Pancreas (tissue), 10 donors: ENCODE measurements at regions not wholly inside any gene's neighbourhood (a gene's known extent, or its start where the extent isn't known, plus 50 kb on each side); places are given as distances from the start of the nearest gene placed in this dataset.
A peak's percentile ranks its signal among the peaks of the same experiment; 100 is the strongest.

ENCODE experiments used
- ATAC-seq, 4 donors: fragments of 200-7000 bp; cut with Tn5 transposase; one replicate each; pipeline versions ENCODE4 v1.8.0 to v1.9.1; 2020; ENCODE audit warnings: mild to moderate bottlenecking in 4 of 4, moderate library complexity in 4 of 4
- DNase-seq, 6 donors: peaks; one replicate each; pipeline ENCODE4 v3.0.0-alpha.2; 2020
- FAIRE-seq: peaks from 2 replicates; lab custom pipeline; 2012; peaks lifted over from hg19 to GRCh38; lab: Jason Lieb, UNC
- H3K27ac ChIP-seq, 4 donors: fragments of 200-600 bp; sonication (generic); 1 replicate in 3 of 4; 2 replicates in 1 of 4; pipeline versions ENCODE4 v1.5.0 to v1.8.0; 2020
- H3K27me3 ChIP-seq, 4 donors: fragments of 200-600 bp; one replicate each; pipeline ENCODE4 v1.8.0; 2021
- H3K36me3 ChIP-seq, 3 donors: fragments of 200-600 bp; sonication (generic) in 1 of 3; one replicate each; pipeline versions ENCODE4 v1.5.0 to v1.8.0; 2020 to 2021
- H3K4me1 ChIP-seq, 3 donors: fragments of 200-600 bp; one replicate each; pipeline ENCODE4 v1.8.0; 2021
- H3K4me3 ChIP-seq, 4 donors: fragments of 200-600 bp; sonication (generic) in 2 of 4; one replicate each; pipeline versions ENCODE4 v1.5.0 to v1.8.0; 2020 to 2021
- H3K9me3 ChIP-seq, 4 donors: fragments of 200-600 bp; one replicate each; pipeline ENCODE4 v1.8.0; 2021
- whole genome bisulfite sequencing, 2 donors: extraction: QIAGEN DNeasy Blood & Tissue Kit; methylation state at CpG; one replicate each; pipeline ENCODE4 v1.1.7; 2013; 5-methylcytosine and 5-hydroxymethylcytosine counted together
- intact Hi-C, 3 donors: fragments of 100-400 bp; cut with DNase I; formaldehyde crosslinking; loops; one replicate each; pipeline versions ENCODE4 v1.11.1 to v1.14.2; 2022
- TF ChIP-seq, protein P1 (sequence below), 4 donors: fragments of 200-600 bp; sonication (generic) in 3 of 4; IDR thresholded peaks; one replicate each; pipeline versions ENCODE4 v1.5.0 to v1.8.0; 2021; ENCODE audit warnings: antibody characterized with exemption in 4 of 4
- donor health status: healthy with polysubstance abuse.
- donor health status: DM: no; HTN: no; CAD: no; lungs with moderate emphysema.
- donor health status: DM: no; HTN: no; CAD: no.
- donor health status: control.
- donor health status: control.
- donor health status: Bipolar disorder and iron deficiency.
- donor health status: DM: yes; HTN: yes; CAD: no.
- donor health status: DM: no; HTN: no; CAD: no.
- donor health status: DM: no; HTN: no; CAD: no.
- donor health status: DM: yes; HTN: yes; CAD: no.

- Histone ChIP-seq H3K27me3 (peaks cover 0 to 32% (median under 1%) of the 10 kb centered on the region in 4 donors), H3K4me1 (no peaks in the 10 kb centered on the region), H3K27ac (no peak overlapping the region), H3K4me3 (no peak overlapping the region), H3K9me3 (no peaks in the 10 kb centered on the region), H3K36me3 (no peaks in the 10 kb centered on the region)
- WGBS, 2 donors, result 39% methylated on average over 10 of the region's 10 CpGs
- FAIRE-seq (no peak), DNase-seq (no peak), ATAC-seq (peak in 2 of 4 donors; percentile 8 to 9)
- intact Hi-C loops, result no loop called here
- TF ChIP-seq, protein P1, sequence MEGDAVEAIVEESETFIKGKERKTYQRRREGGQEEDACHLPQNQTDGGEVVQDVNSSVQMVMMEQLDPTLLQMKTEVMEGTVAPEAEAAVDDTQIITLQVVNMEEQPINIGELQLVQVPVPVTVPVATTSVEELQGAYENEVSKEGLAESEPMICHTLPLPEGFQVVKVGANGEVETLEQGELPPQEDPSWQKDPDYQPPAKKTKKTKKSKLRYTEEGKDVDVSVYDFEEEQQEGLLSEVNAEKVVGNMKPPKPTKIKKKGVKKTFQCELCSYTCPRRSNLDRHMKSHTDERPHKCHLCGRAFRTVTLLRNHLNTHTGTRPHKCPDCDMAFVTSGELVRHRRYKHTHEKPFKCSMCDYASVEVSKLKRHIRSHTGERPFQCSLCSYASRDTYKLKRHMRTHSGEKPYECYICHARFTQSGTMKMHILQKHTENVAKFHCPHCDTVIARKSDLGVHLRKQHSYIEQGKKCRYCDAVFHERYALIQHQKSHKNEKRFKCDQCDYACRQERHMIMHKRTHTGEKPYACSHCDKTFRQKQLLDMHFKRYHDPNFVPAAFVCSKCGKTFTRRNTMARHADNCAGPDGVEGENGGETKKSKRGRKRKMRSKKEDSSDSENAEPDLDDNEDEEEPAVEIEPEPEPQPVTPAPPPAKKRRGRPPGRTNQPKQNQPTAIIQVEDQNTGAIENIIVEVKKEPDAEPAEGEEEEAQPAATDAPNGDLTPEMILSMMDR (IDR thresholded peaks at IDR 0.05), result no peak
Observed at GRCh38 chr5:176742246-176743105, 67.9 kb upstream of the UNC5A start.

GRCh38 chr5:176743136-176743861, 67.1 kb upstream of the UNC5A start:
- Histone ChIP-seq H3K4me1 (no peaks in the 10 kb centered on the region), H3K36me3 (no peaks in the 10 kb centered on the region), H3K27ac (no peak overlapping the region), H3K4me3 (peak overlapping the region in 1 of 4 donors; percentile 28), H3K27me3 (peaks cover 0 to 32% (median 2%) of the 10 kb centered on the region in 4 donors), H3K9me3 (no peaks in the 10 kb centered on the region)
- DNase-seq, result no peak
- no peak for FAIRE-seq
- WGBS, 2 donors, result 3 to 4% methylated on average over 43 to 54 of the region's 54 CpGs
- ATAC-seq, result peak in 3 of 4 donors; percentile 34 to 58 (median 56)
- TF ChIP-seq, protein P1 (IDR thresholded peaks at IDR 0.05), result no peak
- intact Hi-C loops, result no loop called here

DNA sequence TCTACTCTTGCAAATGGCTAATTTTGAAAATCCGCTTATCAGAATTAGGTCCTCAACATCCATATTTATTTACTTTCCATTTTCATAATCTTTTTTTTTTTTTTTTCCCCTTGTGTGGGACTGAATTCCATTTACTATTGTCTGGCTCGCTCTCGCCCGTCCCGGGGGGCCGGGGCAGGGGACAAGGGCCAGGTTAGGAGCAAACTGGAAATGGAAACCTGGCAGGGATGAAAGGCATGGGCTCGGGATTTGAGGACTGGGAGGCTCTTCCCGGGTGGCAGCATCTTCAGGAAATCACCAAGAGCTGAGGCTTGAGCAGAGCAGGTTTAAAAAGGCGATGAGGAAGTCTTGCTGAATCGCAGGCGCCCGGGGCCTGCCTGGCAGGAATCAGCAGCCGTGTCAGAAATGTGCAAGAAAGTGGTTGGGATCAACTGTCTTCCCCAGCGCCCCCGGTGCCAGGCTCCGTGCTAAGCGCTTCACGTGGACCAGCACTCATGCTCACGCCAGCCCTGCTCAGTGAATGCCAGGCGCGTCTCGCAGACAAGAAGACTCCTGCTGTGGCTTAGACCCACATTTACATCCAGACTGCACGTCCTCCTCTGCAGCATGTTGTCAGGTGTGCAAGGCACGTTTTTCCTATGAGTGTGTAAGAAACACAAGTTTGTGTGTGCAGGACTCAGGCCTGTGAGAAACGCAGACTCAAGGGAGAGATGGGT, 66.3 kb upstream of the UNC5A start:
- TF ChIP-seq, protein P1 (IDR thresholded peaks at IDR 0.05), result no peak
- WGBS, 2 donors, result 18 to 20% methylated on average over 25 of the region's 25 CpGs
- Histone ChIP-seq H3K4me1 (no peaks in the 10 kb centered on the region), H3K27ac (no peak overlapping the region), H3K36me3 (no peaks in the 10 kb centered on the region), H3K27me3 (peaks cover 0 to 32% (median 2%) of the 10 kb centered on the region in 4 donors), H3K9me3 (no peaks in the 10 kb centered on the region), H3K4me3 (no peak overlapping the region)
- intact Hi-C loops, result no loop called here
- DNase-seq (no peak), ATAC-seq (no peak), FAIRE-seq (no peak)

GRCh38 chr5:176744584-176744965, 65.8 kb upstream of the UNC5A start:
- no peak for FAIRE-seq

More at GRCh38 chr5:176744584-176744965, 65.8 kb upstream of the UNC5A start:
- no peaks in the 10 kb centered on the region for H3K36me3 ChIP-seq
- ATAC-seq (no peak), DNase-seq (no peak)
- TF ChIP-seq, protein P1 (IDR thresholded peaks at IDR 0.05), result no peak
- no peaks in the 10 kb centered on the region for H3K4me1 ChIP-seq
- H3K27ac ChIP-seq, result no peak overlapping the region
- intact Hi-C loops, result no loop called here
- no peaks in the 10 kb centered on the region for H3K9me3 ChIP-seq
- 50 to 53% methylated on average over 8 of the region's 8 CpGs for WGBS, 2 donors
- H3K4me3 ChIP-seq, result no peak overlapping the region
- H3K27me3 ChIP-seq, result peaks cover 0 to 32% (median 2%) of the 10 kb centered on the region in 4 donors
